Neutrophil (primary cell): ENCODE measurements at regions not wholly inside any gene's neighbourhood (a gene's known extent, or its start where the extent isn't known, plus 50 kb on each side); places are given as distances from the start of the nearest gene placed in this dataset.

ENCODE experiments used
- H3K27ac ChIP-seq: fragments of 200-600 bp; sonication (generic); 2 replicates; pipeline ENCODE4 v1.5.1; 2016; ENCODE audit warnings: mild to moderate bottlenecking, moderate library complexity
- H3K27me3 ChIP-seq: fragments of 200-600 bp; sonication (generic); 2 replicates; pipeline ENCODE4 v1.6.0; 2016; ENCODE audit warnings: mild to moderate bottlenecking
- H3K36me3 ChIP-seq: fragments of 200-600 bp; sonication (generic); 2 replicates; pipeline ENCODE4 v1.5.1; 2017
- H3K4me1 ChIP-seq, 2 experiments: fragments of 200-600 bp in 1 of 2; sonication (generic) in 1 of 2; 1 replicate in 1 of 2; 2 replicates in 1 of 2; pipeline versions ENCODE4 v1.5.1 to v1.6.1; 2013 to 2016; ENCODE audit warnings: low read depth in 1 of 2, low read length in 1 of 2, mild to moderate bottlenecking in 1 of 2, moderate library complexity in 1 of 2; ENCODE audit not compliant: control insufficient read depth in 1 of 2, insufficient read depth in 1 of 2
- H3K4me3 ChIP-seq, 2 experiments: fragments of 200-600 bp in 1 of 2; sonication (generic) in 1 of 2; 1 replicate in 1 of 2; 2 replicates in 1 of 2; pipeline ENCODE4 v1.5.1; 2013 to 2016; ENCODE audit warnings: low read depth in 1 of 2, low read length in 1 of 2, mild to moderate bottlenecking in 1 of 2, moderate library complexity in 1 of 2
- H3K9me3 ChIP-seq: fragments of 200-600 bp; sonication (generic); 2 replicates; pipeline ENCODE4 v1.5.1; 2016
- TF ChIP-seq, protein P1 (sequence below): fragments of 200-600 bp; sonication (generic); IDR thresholded peaks from 2 replicates; pipeline ENCODE4 v1.5.1; 2016; ENCODE audit warnings: antibody characterized with exemption

DNA sequence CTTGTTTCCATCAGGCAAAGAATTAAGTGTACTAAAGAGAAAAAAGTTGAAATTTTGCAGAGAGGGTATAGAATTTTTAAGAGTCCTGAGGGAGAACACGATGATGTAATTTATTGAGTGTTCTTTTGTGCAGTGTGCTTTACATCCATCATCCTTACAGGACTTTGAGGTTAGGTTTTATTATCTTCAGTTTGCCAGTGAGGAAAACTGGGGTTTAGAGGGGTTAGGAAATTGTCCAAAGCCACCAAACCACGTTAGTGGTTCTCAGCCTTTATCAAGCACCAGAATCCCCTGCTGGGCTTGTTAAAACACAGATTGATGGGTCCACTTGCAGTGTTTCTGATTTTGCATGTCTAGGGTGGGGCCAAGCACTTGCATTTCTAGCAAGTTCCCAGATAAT is 277.5 kb downstream of the KCNS3 start:
- TF ChIP-seq, protein P1, sequence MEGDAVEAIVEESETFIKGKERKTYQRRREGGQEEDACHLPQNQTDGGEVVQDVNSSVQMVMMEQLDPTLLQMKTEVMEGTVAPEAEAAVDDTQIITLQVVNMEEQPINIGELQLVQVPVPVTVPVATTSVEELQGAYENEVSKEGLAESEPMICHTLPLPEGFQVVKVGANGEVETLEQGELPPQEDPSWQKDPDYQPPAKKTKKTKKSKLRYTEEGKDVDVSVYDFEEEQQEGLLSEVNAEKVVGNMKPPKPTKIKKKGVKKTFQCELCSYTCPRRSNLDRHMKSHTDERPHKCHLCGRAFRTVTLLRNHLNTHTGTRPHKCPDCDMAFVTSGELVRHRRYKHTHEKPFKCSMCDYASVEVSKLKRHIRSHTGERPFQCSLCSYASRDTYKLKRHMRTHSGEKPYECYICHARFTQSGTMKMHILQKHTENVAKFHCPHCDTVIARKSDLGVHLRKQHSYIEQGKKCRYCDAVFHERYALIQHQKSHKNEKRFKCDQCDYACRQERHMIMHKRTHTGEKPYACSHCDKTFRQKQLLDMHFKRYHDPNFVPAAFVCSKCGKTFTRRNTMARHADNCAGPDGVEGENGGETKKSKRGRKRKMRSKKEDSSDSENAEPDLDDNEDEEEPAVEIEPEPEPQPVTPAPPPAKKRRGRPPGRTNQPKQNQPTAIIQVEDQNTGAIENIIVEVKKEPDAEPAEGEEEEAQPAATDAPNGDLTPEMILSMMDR: no peak
- Histone ChIP-seq H3K27ac (no peak overlapping the region), H3K36me3 (no peaks in the 10 kb centered on the region)

DNA sequence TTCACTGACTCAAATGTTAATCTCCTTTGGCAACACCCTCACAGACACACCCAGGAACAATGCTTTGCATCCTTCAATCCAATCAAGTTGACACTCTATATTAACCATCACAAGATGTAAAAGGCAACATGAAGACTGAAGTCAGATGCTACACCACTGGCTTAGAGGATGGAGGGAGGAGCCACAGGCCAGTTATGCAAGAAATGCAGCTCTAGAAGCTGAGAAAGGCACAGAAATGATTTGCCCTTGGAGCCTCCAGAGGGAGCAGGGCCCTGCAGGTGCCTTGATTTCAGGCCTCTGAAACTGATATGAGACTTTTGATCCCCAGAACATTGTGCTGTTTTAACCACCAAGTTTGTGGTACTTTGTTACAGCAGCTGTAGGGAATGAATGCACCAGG is 276.3 kb downstream of the KCNS3 start:
- Histone ChIP-seq H3K36me3 (no peaks in the 10 kb centered on the region), H3K4me3 (no peak overlapping the region), H3K27ac (no peak overlapping the region), H3K9me3 (no peaks in the 10 kb centered on the region), H3K4me1 (no peaks in the 10 kb centered on the region), H3K27me3 (no peaks in the 10 kb centered on the region)
- TF ChIP-seq, protein P1: no peak

More for the DNA sequence above, 277.5 kb downstream of the KCNS3 start:
- Histone ChIP-seq H3K4me1 (no peaks in the 10 kb centered on the region), H3K4me3 (no peak overlapping the region), H3K27me3 (no peaks in the 10 kb centered on the region), H3K9me3 (no peaks in the 10 kb centered on the region)

DNA sequence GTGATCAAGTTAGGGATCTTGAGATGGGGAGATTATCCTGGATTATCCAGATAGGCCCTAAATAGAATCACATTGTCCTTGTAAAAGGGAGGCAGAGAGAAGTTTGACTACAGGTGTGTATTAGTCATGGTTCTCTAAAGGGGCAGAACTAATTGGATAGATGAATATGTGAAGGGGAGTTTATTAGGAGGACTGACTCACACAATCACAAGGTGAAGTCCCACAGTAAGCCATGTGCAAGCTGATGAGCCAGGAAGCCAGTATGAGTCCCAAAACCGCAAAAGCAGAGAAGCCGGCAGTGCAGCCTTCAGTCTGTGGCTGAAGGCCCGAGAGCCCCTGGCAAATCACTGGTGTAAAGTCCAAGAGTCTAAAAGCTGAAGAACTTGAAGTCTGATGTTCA is 275.8 kb downstream of the KCNS3 start:
- no peaks in the 10 kb centered on the region for H3K27me3 ChIP-seq
- no peaks in the 10 kb centered on the region for H3K36me3 ChIP-seq
- no peak overlapping the region for H3K4me3 ChIP-seq
- no peak overlapping the region for H3K27ac ChIP-seq
- TF ChIP-seq, protein P1: no peak
- no peaks in the 10 kb centered on the region for H3K4me1 ChIP-seq
- H3K9me3 ChIP-seq: no peaks in the 10 kb centered on the region

DNA sequence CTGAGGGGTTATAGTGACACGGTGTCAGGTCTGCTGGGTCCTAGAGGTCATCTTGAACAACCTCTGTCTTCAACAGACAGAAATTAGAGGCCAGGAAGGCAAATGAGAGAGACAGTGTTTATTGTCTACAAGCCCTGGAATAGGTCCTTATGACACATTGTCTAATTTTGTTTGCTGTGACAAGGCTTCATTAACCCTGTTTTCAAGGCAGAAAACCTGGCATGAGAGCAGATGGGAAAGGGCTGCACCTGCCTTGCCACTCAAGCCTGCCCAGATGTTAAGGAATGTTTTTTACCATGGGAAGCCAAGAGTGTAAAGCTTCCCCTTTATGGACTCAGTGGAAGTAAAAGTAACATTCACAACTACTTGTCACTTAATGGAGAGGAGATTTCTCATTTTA is 275.3 kb downstream of the KCNS3 start:
- H3K4me1 ChIP-seq: no peaks in the 10 kb centered on the region
- TF ChIP-seq, protein P1: no peak
- no peaks in the 10 kb centered on the region for H3K36me3 ChIP-seq
- H3K9me3 ChIP-seq: no peaks in the 10 kb centered on the region
- H3K27me3 ChIP-seq: no peaks in the 10 kb centered on the region
- no peak overlapping the region for H3K4me3 ChIP-seq
- H3K27ac ChIP-seq: no peak overlapping the region

DNA sequence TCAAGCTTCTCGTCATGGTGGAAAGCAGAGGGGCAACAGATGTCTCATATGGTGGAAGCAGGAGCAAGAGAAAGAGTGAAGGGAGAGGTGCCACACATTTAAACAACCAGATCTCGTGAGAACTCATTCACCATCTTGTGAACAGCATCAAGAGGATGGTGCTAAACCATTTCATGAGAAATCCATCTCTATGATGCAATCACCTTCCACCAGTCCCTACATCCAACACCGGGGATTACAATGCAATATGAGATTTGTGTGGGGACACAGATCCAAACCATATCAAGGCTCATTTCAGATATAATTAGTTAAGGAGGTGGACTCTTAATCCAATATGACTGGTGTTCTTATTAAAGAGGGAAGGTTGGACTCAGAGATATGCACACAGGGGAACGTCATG is 272.8 kb downstream of the KCNS3 start:
- H3K4me3 ChIP-seq: no peak overlapping the region
- H3K27me3 ChIP-seq: no peaks in the 10 kb centered on the region
- no peaks in the 10 kb centered on the region for H3K9me3 ChIP-seq
- H3K36me3 ChIP-seq: no peaks in the 10 kb centered on the region
- H3K4me1 ChIP-seq: no peaks in the 10 kb centered on the region
- TF ChIP-seq, protein P1: no peak
- H3K27ac ChIP-seq: no peak overlapping the region

DNA sequence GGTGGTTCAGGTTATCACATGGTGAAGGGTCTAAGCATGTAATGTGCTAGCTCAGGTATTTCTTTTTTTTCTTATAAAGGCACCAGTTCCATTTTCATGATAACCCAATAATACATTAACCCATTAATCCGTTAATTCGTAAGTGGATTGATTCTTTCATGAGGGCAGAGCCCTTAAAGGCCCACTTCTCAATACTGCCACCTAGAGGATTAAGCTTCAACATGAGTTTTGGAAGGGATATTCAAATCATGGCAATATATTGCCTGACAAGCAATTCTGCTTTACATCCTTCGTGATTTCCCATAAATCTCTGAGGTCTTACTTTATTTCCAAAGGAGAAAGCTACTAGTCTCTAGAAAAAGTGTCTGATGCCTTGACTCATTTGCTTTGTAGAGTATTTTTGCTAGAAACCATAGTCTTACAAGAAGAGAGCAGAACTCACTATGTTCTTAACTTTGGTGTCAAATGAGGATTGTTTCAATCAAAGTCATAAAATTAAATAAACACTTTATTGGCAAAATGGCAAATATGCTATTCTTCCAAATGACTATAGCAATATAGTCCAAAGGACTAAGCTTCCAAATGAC is 271.3 kb downstream of the KCNS3 start:
- H3K27me3 ChIP-seq: no peaks in the 10 kb centered on the region
- H3K9me3 ChIP-seq: no peaks in the 10 kb centered on the region
- H3K36me3 ChIP-seq: no peaks in the 10 kb centered on the region
- H3K4me3 ChIP-seq: no peak overlapping the region
- TF ChIP-seq, protein P1: no peak
- no peak overlapping the region for H3K27ac ChIP-seq
- no peaks in the 10 kb centered on the region for H3K4me1 ChIP-seq
